CD4-positive, alpha-beta memory T cell (primary cell): ENCODE measurements at regions not wholly inside any gene's neighbourhood (a gene's known extent, or its start where the extent isn't known, plus 50 kb on each side); places are given as distances from the start of the nearest gene placed in this dataset.

ENCODE experiments used
- CTCF ChIA-PET: fragments of 350-600 bp; sonication (Branson Sonifier 250); formaldehyde crosslinking; loops from one replicate; lab custom pipeline; 2021; ENCODE audit warnings: inconsistent platforms; ENCODE audit not compliant: partially characterized antibody; lab: Charles Lee
- POLR2A ChIA-PET: fragments of 350-600 bp; sonication (Branson Sonifier 250); formaldehyde crosslinking; loops from one replicate; lab custom pipeline; 2021; ENCODE audit not compliant: partially characterized antibody; lab: Charles Lee
- DNase-seq, 5 donors: peaks; one replicate each; pipeline versions ENCODE4 v3.0.0 to v3.0.0-alpha.2; 2020 to 2022; ENCODE audit warnings: mixed read lengths in 1 of 5
- H3K27ac ChIP-seq: one replicate; pipeline ENCODE4 v1.7.0; 2013; ENCODE audit warnings: low read depth, low read length
- H3K27me3 ChIP-seq: 2 replicates; pipeline ENCODE4 v1.7.0; 2013; ENCODE audit warnings: mild to moderate bottlenecking, low read length, moderate library complexity; ENCODE audit not compliant: insufficient read depth
- H3K36me3 ChIP-seq: 2 replicates; pipeline ENCODE4 v1.7.0; 2013; ENCODE audit warnings: mild to moderate bottlenecking, low read length, moderate library complexity; ENCODE audit not compliant: insufficient read depth
- H3K4me1 ChIP-seq: 2 replicates; pipeline ENCODE4 v1.7.0; 2013; ENCODE audit warnings: mild to moderate bottlenecking, low read length, moderate library complexity; ENCODE audit not compliant: insufficient read depth
- H3K4me3 ChIP-seq, 2 donors: one replicate each; pipeline ENCODE4 v1.7.0; 2013; ENCODE audit warnings: low read length in 2 of 2, mild to moderate bottlenecking in 1 of 2
- H3K9me3 ChIP-seq, 2 donors: one replicate each; pipeline ENCODE4 v1.7.0; 2013; ENCODE audit warnings: low read length in 2 of 2, control low read depth in 1 of 2; ENCODE audit not compliant: control insufficient read depth in 1 of 2
- H3K27ac Mint-ChIP-seq, 7 donors: one replicate each; pipeline ENCODE4 v1.8.0; 2020 to 2021; ENCODE audit warnings: mixed read lengths in 7 of 7, mild to moderate bottlenecking in 6 of 7, inconsistent platforms in 3 of 7, moderate library complexity in 3 of 7
- H3K27me3 Mint-ChIP-seq, 2 donors: one replicate each; pipeline ENCODE4 v1.8.0; 2020 to 2021; ENCODE audit warnings: mixed read lengths in 2 of 2
- H3K36me3 Mint-ChIP-seq, 2 donors: one replicate each; pipeline ENCODE4 v1.8.0; 2020 to 2021; ENCODE audit warnings: mixed read lengths in 2 of 2, inconsistent platforms in 1 of 2, mild to moderate bottlenecking in 1 of 2
- H3K4me1 Mint-ChIP-seq, 4 donors: one replicate each; pipeline ENCODE4 v1.8.0; 2020 to 2021; ENCODE audit warnings: mixed read lengths in 4 of 4, mild to moderate bottlenecking in 1 of 4
- H3K4me3 Mint-ChIP-seq, 8 donors: one replicate each; pipeline ENCODE4 v1.8.0; 2020 to 2021; ENCODE audit warnings: mixed read lengths in 8 of 8, mild to moderate bottlenecking in 7 of 8, moderate library complexity in 6 of 8, inconsistent platforms in 3 of 8
- H3K9me3 Mint-ChIP-seq, 8 donors: one replicate each; pipeline ENCODE4 v1.8.0; 2020 to 2021; ENCODE audit warnings: mixed read lengths in 8 of 8, mild to moderate bottlenecking in 5 of 8, inconsistent platforms in 3 of 8, moderate library complexity in 1 of 8
- intact Hi-C: fragments of 100-400 bp; cut with micrococcal nuclease; formaldehyde crosslinking; loops from one replicate; pipeline ENCODE4 v1.15.1; 2023

GRCh38 chr13:103203735-103204330 lies 137.6 kb upstream of the SLC10A2 start:
- intact Hi-C loops, result no loop called here
- no peak overlapping the region for H3K4me3 ChIP-seq

GRCh38 chr13:103200118-103200885 lies 134.1 kb upstream of the SLC10A2 start:
- H3K9me3 ChIP-seq, result no peaks in the 10 kb centered on the region
- no peaks in the 10 kb centered on the region for H3K4me1 Mint-ChIP-seq
- H3K36me3 Mint-ChIP-seq, result no peaks in the 10 kb centered on the region
- H3K27me3 ChIP-seq, result no peaks in the 10 kb centered on the region
- no peaks in the 10 kb centered on the region for H3K4me1 ChIP-seq
- H3K27ac ChIP-seq, result no peak overlapping the region
- intact Hi-C loops, result no loop called here
- ChIA-PET POLR2A (no interaction called here), CTCF (no interaction called here)
- H3K4me3 ChIP-seq, result no peak overlapping the region
- H3K9me3 Mint-ChIP-seq, result peaks cover 0 to 9% (median 1%) of the 10 kb centered on the region in 8 donors
- H3K4me3 Mint-ChIP-seq, result no peak overlapping the region
- no peak for DNase-seq
- peaks cover 0 to 1% of the 10 kb centered on the region in 2 donors for H3K27me3 Mint-ChIP-seq
- H3K36me3 ChIP-seq, result no peaks in the 10 kb centered on the region
- no peak overlapping the region for H3K27ac Mint-ChIP-seq

More at GRCh38 chr13:103203735-103204330, 137.6 kb upstream of the SLC10A2 start:
- POLR2A ChIA-PET, result no interaction called here
- Histone ChIP-seq H3K36me3 (no peaks in the 10 kb centered on the region), H3K9me3 (no peaks in the 10 kb centered on the region), H3K4me1 (no peaks in the 10 kb centered on the region), H3K27ac (no peak overlapping the region), H3K27me3 (no peaks in the 10 kb centered on the region)
- Mint-ChIP-seq H3K36me3 (no peaks in the 10 kb centered on the region), H3K4me1 (no peaks in the 10 kb centered on the region), H3K27ac (no peak overlapping the region), H3K27me3 (peaks cover 0 to 1% of the 10 kb centered on the region in 2 donors), H3K4me3 (no peak overlapping the region), H3K9me3 (peaks cover 0 to 9% (median 1%) of the 10 kb centered on the region in 8 donors)
- no peak for DNase-seq
- CTCF ChIA-PET, result no interaction called here

GRCh38 chr13:103199380-103200088 lies 133.3 kb upstream of the SLC10A2 start:
- H3K4me3 Mint-ChIP-seq, result no peak overlapping the region
- intact Hi-C loops, result no loop called here
- Histone ChIP-seq H3K9me3 (no peaks in the 10 kb centered on the region), H3K27ac (no peak overlapping the region), H3K4me1 (no peaks in the 10 kb centered on the region), H3K36me3 (no peaks in the 10 kb centered on the region), H3K4me3 (no peak overlapping the region), H3K27me3 (no peaks in the 10 kb centered on the region)
- no peaks in the 10 kb centered on the region for H3K4me1 Mint-ChIP-seq
- ChIA-PET POLR2A (no interaction called here), CTCF (no interaction called here)
- peaks cover 0 to 1% of the 10 kb centered on the region in 2 donors for H3K27me3 Mint-ChIP-seq
- H3K27ac Mint-ChIP-seq, result no peak overlapping the region
- H3K36me3 Mint-ChIP-seq, result no peaks in the 10 kb centered on the region
- H3K9me3 Mint-ChIP-seq, result peaks cover 0 to 9% (median 1%) of the 10 kb centered on the region in 8 donors
- no peak for DNase-seq

- intact Hi-C loops, result no loop called here
- Mint-ChIP-seq H3K4me1 (no peaks in the 10 kb centered on the region), H3K27me3 (no peaks in the 10 kb centered on the region), H3K36me3 (no peaks in the 10 kb centered on the region), H3K4me3 (no peak overlapping the region), H3K27ac (no peak overlapping the region), H3K9me3 (peaks cover 0 to 9% (median 1%) of the 10 kb centered on the region in 8 donors)
- H3K27me3 ChIP-seq, result no peaks in the 10 kb centered on the region
- no peaks in the 10 kb centered on the region for H3K9me3 ChIP-seq
- H3K4me3 ChIP-seq, result no peak overlapping the region
- CTCF ChIA-PET, result no interaction called here
- H3K36me3 ChIP-seq, result no peaks in the 10 kb centered on the region
- H3K4me1 ChIP-seq, result no peaks in the 10 kb centered on the region
- POLR2A ChIA-PET, result no interaction called here
- no peak overlapping the region for H3K27ac ChIP-seq
- no peak for DNase-seq
These were observed 130.1 kb upstream of the SLC10A2 start for GRCh38 chr13:103196356-103196755.

- H3K4me1 Mint-ChIP-seq, result no peaks in the 10 kb centered on the region
- peaks cover 0 to 9% (median 1%) of the 10 kb centered on the region in 8 donors for H3K9me3 Mint-ChIP-seq
- no peaks in the 10 kb centered on the region for H3K36me3 ChIP-seq
- H3K27me3 Mint-ChIP-seq, result no peaks in the 10 kb centered on the region
- no peak for DNase-seq
- no peak overlapping the region for H3K27ac Mint-ChIP-seq
- H3K9me3 ChIP-seq, result no peaks in the 10 kb centered on the region
- intact Hi-C loops, result no loop called here
- ChIA-PET CTCF (no interaction called here), POLR2A (no interaction called here)
- no peak overlapping the region for H3K4me3 ChIP-seq
- H3K4me3 Mint-ChIP-seq, result no peak overlapping the region
- H3K4me1 ChIP-seq, result no peaks in the 10 kb centered on the region
- no peak overlapping the region for H3K27ac ChIP-seq
- H3K27me3 ChIP-seq, result no peaks in the 10 kb centered on the region
- H3K36me3 Mint-ChIP-seq, result no peaks in the 10 kb centered on the region
These were observed 129.5 kb upstream of the SLC10A2 start for GRCh38 chr13:103195762-103196161.

GRCh38 chr13:103194871-103195270 lies 128.7 kb upstream of the SLC10A2 start:
- ChIA-PET POLR2A (no interaction called here), CTCF (interaction anchor here (0.5 kb wide), 1 partner anchor 88 kb away, joined by 7 read pairs; no protein-coding TSS in a partner anchor)
- H3K4me3 Mint-ChIP-seq, result no peak overlapping the region
- no peaks in the 10 kb centered on the region for H3K36me3 ChIP-seq
- no peak for DNase-seq
- no peaks in the 10 kb centered on the region for H3K36me3 Mint-ChIP-seq
- H3K27me3 ChIP-seq, result no peaks in the 10 kb centered on the region
- H3K27me3 Mint-ChIP-seq, result no peaks in the 10 kb centered on the region
- H3K27ac ChIP-seq, result no peak overlapping the region
- no peak overlapping the region for H3K27ac Mint-ChIP-seq
- H3K4me1 ChIP-seq, result no peaks in the 10 kb centered on the region
- no peaks in the 10 kb centered on the region for H3K4me1 Mint-ChIP-seq
- no peaks in the 10 kb centered on the region for H3K9me3 ChIP-seq
- intact Hi-C loops, result no loop called here
- no peak overlapping the region for H3K4me3 ChIP-seq
- peaks cover 0 to 4% (median 1%) of the 10 kb centered on the region in 8 donors for H3K9me3 Mint-ChIP-seq

- no peaks in the 10 kb centered on the region for H3K9me3 ChIP-seq
- POLR2A ChIA-PET, result no interaction called here
- Mint-ChIP-seq H3K4me1 (peaks cover 0 to 2% (median 0%) of the 10 kb centered on the region in 4 donors), H3K27ac (no peak overlapping the region), H3K9me3 (no peaks in the 10 kb centered on the region), H3K4me3 (no peak overlapping the region), H3K36me3 (no peaks in the 10 kb centered on the region), H3K27me3 (no peaks in the 10 kb centered on the region)
- no peak overlapping the region for H3K27ac ChIP-seq
- intact Hi-C loops, result no loop called here
- no peaks in the 10 kb centered on the region for H3K36me3 ChIP-seq
- H3K27me3 ChIP-seq, result no peaks in the 10 kb centered on the region
- H3K4me1 ChIP-seq, result no peaks in the 10 kb centered on the region
- no peak for DNase-seq
- CTCF ChIA-PET, result no interaction called here
- H3K4me3 ChIP-seq, result no peak overlapping the region
These were observed 126.4 kb upstream of the SLC10A2 start for GRCh38 chr13:103192511-103193135.
